GM23338 (cell line): ENCODE measurements at regions not wholly inside any gene's neighbourhood (a gene's known extent, or its start where the extent isn't known, plus 50 kb on each side); places are given as distances from the start of the nearest gene placed in this dataset.

Source experiments
- ATAC-seq: fragments of 200-7000 bp; cut with Tn5 transposase; 3 replicates; pipeline ENCODE4 v1.9.1; 2020
- DNase-seq: peaks from one replicate; pipeline ENCODE4 v3.0.0-alpha.2; 2015; ENCODE audit warnings: low spot score
- H2AFZ ChIP-seq: fragments of 200-600 bp; sonication (generic); 2 replicates; pipeline ENCODE4 v1.8.0; 2016; ENCODE audit warnings: antibody characterized with exemption, mild to moderate bottlenecking, moderate library complexity
- H3F3A ChIP-seq: fragments of 200-600 bp; sonication (generic); replicated peaks from 2 replicates; pipeline ENCODE4 v1.8.0; 2017; ENCODE audit warnings: antibody characterized with exemption, mixed run types, low read depth
- H3K27ac ChIP-seq: fragments of 200-600 bp; sonication (generic); 2 replicates; pipeline ENCODE4 v1.6.1; 2016; ENCODE audit warnings: low read depth
- H3K27me3 ChIP-seq: fragments of 200-600 bp; sonication (generic); 2 replicates; pipeline ENCODE4 v1.8.0; 2016; ENCODE audit warnings: mild to moderate bottlenecking, mixed run types, moderate library complexity; ENCODE audit not compliant: insufficient read depth
- H3K36me3 ChIP-seq: fragments of 200-600 bp; sonication (generic); 2 replicates; pipeline ENCODE4 v1.8.0; 2016; ENCODE audit warnings: mild to moderate bottlenecking; ENCODE audit not compliant: insufficient read depth
- H3K4me1 ChIP-seq: fragments of 200-600 bp; sonication (generic); 2 replicates; pipeline ENCODE4 v1.8.0; 2016; ENCODE audit warnings: mild to moderate bottlenecking, moderate library complexity; ENCODE audit not compliant: insufficient read depth
- H3K4me2 ChIP-seq: fragments of 200-600 bp; sonication (generic); 2 replicates; pipeline ENCODE4 v1.7.1; 2017; ENCODE audit warnings: mixed run types
- H3K4me3 ChIP-seq: fragments of 200-600 bp; sonication (generic); 2 replicates; pipeline ENCODE4 v1.6.1; 2016; ENCODE audit warnings: mixed run types
- H3K79me2 ChIP-seq: fragments of 200-600 bp; sonication (generic); replicated peaks from 2 replicates; pipeline ENCODE4 v1.8.0; 2017; ENCODE audit warnings: mild to moderate bottlenecking; ENCODE audit not compliant: insufficient read depth
- H3K9me2 ChIP-seq: fragments of 200-600 bp; sonication (generic); 2 replicates; pipeline ENCODE4 v1.8.0; 2017; ENCODE audit not compliant: insufficient read depth
- H4K20me1 ChIP-seq: fragments of 200-600 bp; sonication (generic); replicated peaks from 2 replicates; pipeline ENCODE4 v1.8.0; 2017; ENCODE audit warnings: mild to moderate bottlenecking; ENCODE audit not compliant: insufficient read depth
- H3K27ac Mint-ChIP-seq: 2 replicates; pipeline ENCODE4 v1.8.0; 2020; ENCODE audit warnings: inconsistent platforms, mild to moderate bottlenecking, moderate library complexity, mixed read lengths
- H3K27me3 Mint-ChIP-seq: 3 replicates; pipeline ENCODE4 v1.8.0; 2022; ENCODE audit warnings: low read depth, mild to moderate bottlenecking, moderate library complexity, mixed read lengths, inconsistent platforms; ENCODE audit not compliant: insufficient read depth, poor library complexity
- H3K36me3 Mint-ChIP-seq: 3 replicates; pipeline ENCODE4 v1.8.0; 2021; ENCODE audit warnings: low read depth, mild to moderate bottlenecking, inconsistent platforms, moderate library complexity, mixed read lengths
- H3K4me1 Mint-ChIP-seq: 3 replicates; pipeline ENCODE4 v1.8.0; 2020; ENCODE audit warnings: mild to moderate bottlenecking, inconsistent platforms, mixed read lengths
- H3K4me3 Mint-ChIP-seq: 3 replicates; pipeline ENCODE4 v1.8.0; 2021; ENCODE audit warnings: moderate library complexity, mild to moderate bottlenecking, inconsistent platforms, mixed read lengths
- H3K9me3 Mint-ChIP-seq: 3 replicates; pipeline ENCODE4 v1.8.0; 2020; ENCODE audit warnings: moderate library complexity, mild to moderate bottlenecking, inconsistent platforms, mixed read lengths
- CREB1 ChIP-seq: fragments of 250-450 bp; sonication (Bioruptor Pico); IDR thresholded peaks from 2 replicates; pipeline ENCODE4 v1.5.0; 2020; ENCODE audit warnings: low read depth, mild to moderate bottlenecking, moderate library complexity
- EZH2 ChIP-seq: fragments of 200-600 bp; sonication (generic); IDR thresholded peaks from one replicate; pipeline ENCODE4 v1.8.0; 2017; ENCODE audit warnings: antibody characterized with exemption, mild to moderate bottlenecking, low read depth; ENCODE audit not compliant: unreplicated experiment
- EZH2phosphoT487 ChIP-seq: fragments of 200-600 bp; sonication (generic); IDR thresholded peaks from one replicate; pipeline ENCODE4 v1.8.1; 2018; ENCODE audit warnings: antibody characterized with exemption; ENCODE audit not compliant: unreplicated experiment
- JUNB ChIP-seq: IDR thresholded peaks from one replicate; pipeline ENCODE4 v1.6.1; 2016; ENCODE audit warnings: antibody characterized with exemption; ENCODE audit not compliant: unreplicated experiment
- POLR2AphosphoS5 ChIP-seq: IDR thresholded peaks from 2 replicates; pipeline ENCODE4 v1.6.1; 2016; ENCODE audit warnings: antibody characterized with exemption, low read depth
- STAT1 ChIP-seq: IDR thresholded peaks from one replicate; pipeline ENCODE4 v1.6.1; 2016; ENCODE audit warnings: antibody characterized with exemption; ENCODE audit not compliant: unreplicated experiment
- ZNF114 ChIP-seq: fragments of 250-450 bp; sonication (Bioruptor Pico); IDR thresholded peaks from 2 replicates; pipeline ENCODE4 v1.5.0; 2020; ENCODE audit warnings: mild to moderate bottlenecking, moderate library complexity
- ZNF331 ChIP-seq: fragments of 250-450 bp; sonication (Bioruptor Pico); IDR thresholded peaks from 2 replicates; pipeline ENCODE4 v1.5.0; 2020; ENCODE audit warnings: low read depth, mild to moderate bottlenecking, moderate library complexity
- TF ChIP-seq, protein P1 (sequence below), 2 experiments: fragments of 200-600 bp in 1 of 2; sonication (generic) in 1 of 2; conservative IDR thresholded peaks; 2 replicates each; pipeline versions ENCODE4 v1.5.1 to v1.6.1; 2016 to 2017; ENCODE audit warnings: antibody characterized with exemption in 2 of 2, low read depth in 2 of 2, mild to moderate bottlenecking in 2 of 2, moderate library complexity in 1 of 2
- TF ChIP-seq, protein P2 (sequence below): IDR thresholded peaks from 2 replicates; pipeline ENCODE4 v1.6.1; 2016; ENCODE audit warnings: antibody characterized with exemption
- TF ChIP-seq, protein P3 (sequence below): IDR thresholded peaks from one replicate; pipeline ENCODE4 v1.6.1; 2018; ENCODE audit warnings: antibody characterized with exemption; ENCODE audit not compliant: unreplicated experiment
- TF ChIP-seq, protein P4 (sequence below): fragments of 250-450 bp; sonication (Bioruptor Pico); IDR thresholded peaks from 2 replicates; pipeline ENCODE4 v1.5.0; 2020; ENCODE audit warnings: mild to moderate bottlenecking, moderate library complexity

DNA sequence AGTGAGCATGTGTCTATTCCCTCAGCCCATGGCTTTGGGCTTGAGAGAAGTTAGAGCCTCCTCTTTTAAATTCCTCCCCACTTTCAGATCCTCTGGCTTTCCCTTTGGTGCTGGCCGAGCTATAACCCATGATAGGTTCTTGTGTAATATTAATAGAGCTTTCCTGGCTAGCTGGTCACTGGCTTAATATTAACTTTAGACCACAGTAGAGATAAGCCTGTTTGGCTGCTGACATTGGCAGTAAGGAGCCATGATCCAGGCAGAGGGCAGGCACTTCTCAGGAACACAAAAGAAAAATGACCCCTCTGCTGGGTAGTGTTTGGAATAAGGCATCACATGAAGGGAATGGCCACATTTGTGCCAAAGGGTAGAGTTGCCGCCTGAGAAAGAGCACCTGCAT, 65.4 kb upstream of the UMPS start (continued):
- TF ChIP-seq, protein P1, sequence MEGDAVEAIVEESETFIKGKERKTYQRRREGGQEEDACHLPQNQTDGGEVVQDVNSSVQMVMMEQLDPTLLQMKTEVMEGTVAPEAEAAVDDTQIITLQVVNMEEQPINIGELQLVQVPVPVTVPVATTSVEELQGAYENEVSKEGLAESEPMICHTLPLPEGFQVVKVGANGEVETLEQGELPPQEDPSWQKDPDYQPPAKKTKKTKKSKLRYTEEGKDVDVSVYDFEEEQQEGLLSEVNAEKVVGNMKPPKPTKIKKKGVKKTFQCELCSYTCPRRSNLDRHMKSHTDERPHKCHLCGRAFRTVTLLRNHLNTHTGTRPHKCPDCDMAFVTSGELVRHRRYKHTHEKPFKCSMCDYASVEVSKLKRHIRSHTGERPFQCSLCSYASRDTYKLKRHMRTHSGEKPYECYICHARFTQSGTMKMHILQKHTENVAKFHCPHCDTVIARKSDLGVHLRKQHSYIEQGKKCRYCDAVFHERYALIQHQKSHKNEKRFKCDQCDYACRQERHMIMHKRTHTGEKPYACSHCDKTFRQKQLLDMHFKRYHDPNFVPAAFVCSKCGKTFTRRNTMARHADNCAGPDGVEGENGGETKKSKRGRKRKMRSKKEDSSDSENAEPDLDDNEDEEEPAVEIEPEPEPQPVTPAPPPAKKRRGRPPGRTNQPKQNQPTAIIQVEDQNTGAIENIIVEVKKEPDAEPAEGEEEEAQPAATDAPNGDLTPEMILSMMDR (conservative IDR thresholded peaks at IDR 0.05; ENCODE audit: low read depth in 2 of 2), result no peak
- TF ChIP-seq, protein P2, sequence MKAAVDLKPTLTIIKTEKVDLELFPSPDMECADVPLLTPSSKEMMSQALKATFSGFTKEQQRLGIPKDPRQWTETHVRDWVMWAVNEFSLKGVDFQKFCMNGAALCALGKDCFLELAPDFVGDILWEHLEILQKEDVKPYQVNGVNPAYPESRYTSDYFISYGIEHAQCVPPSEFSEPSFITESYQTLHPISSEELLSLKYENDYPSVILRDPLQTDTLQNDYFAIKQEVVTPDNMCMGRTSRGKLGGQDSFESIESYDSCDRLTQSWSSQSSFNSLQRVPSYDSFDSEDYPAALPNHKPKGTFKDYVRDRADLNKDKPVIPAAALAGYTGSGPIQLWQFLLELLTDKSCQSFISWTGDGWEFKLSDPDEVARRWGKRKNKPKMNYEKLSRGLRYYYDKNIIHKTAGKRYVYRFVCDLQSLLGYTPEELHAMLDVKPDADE, result no peak
- no peak for TF ChIP-seq EZH2phosphoT487
- TF ChIP-seq ZNF331, result no peak
- no peak for TF ChIP-seq CREB1

DNA sequence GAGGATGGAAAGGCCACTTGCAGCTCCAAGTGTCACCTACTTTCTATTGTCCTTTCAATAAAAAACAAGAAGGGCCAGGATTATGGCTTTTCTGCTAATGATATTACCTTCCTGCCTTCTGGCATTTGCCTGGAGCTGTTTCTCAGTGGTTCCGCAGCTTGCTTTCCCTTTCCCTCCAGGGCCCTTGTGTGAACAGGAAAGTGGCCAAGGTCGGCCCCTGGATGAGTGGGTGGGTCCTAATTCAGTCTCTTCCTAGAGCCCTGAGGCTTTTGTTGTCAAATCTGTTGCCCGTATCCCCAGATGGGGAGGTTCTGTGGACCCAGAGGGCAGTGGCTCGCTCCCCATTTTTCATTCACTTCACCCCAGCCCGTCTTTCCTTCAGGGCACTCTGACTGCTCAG, 64.2 kb upstream of the UMPS start:
- H2AFZ ChIP-seq, result no peak overlapping the region
- H3K27ac ChIP-seq, result no peak overlapping the region
- H3K4me2 ChIP-seq, result no peak overlapping the region
- no peaks in the 10 kb centered on the region for H3K4me1 Mint-ChIP-seq
- H3K4me1 ChIP-seq, result no peaks in the 10 kb centered on the region
- no peaks in the 10 kb centered on the region for H3F3A ChIP-seq
- no peaks in the 10 kb centered on the region for H3K9me2 ChIP-seq
- no peak overlapping the region for H3K4me3 Mint-ChIP-seq
- no peak overlapping the region for H3K4me3 ChIP-seq
- ATAC-seq (no peak), DNase-seq (no peak)
- no peaks in the 10 kb centered on the region for H3K79me2 ChIP-seq
- H3K27ac Mint-ChIP-seq, result no peak overlapping the region
- H3K27me3 ChIP-seq, result no peaks in the 10 kb centered on the region
- peaks cover 3% of the 10 kb centered on the region for H3K27me3 Mint-ChIP-seq
- no peaks in the 10 kb centered on the region for H4K20me1 ChIP-seq
- no peaks in the 10 kb centered on the region for H3K9me3 Mint-ChIP-seq
- H3K36me3 ChIP-seq, result no peaks in the 10 kb centered on the region
- no peaks in the 10 kb centered on the region for H3K36me3 Mint-ChIP-seq
- TF ChIP-seq, protein P3, sequence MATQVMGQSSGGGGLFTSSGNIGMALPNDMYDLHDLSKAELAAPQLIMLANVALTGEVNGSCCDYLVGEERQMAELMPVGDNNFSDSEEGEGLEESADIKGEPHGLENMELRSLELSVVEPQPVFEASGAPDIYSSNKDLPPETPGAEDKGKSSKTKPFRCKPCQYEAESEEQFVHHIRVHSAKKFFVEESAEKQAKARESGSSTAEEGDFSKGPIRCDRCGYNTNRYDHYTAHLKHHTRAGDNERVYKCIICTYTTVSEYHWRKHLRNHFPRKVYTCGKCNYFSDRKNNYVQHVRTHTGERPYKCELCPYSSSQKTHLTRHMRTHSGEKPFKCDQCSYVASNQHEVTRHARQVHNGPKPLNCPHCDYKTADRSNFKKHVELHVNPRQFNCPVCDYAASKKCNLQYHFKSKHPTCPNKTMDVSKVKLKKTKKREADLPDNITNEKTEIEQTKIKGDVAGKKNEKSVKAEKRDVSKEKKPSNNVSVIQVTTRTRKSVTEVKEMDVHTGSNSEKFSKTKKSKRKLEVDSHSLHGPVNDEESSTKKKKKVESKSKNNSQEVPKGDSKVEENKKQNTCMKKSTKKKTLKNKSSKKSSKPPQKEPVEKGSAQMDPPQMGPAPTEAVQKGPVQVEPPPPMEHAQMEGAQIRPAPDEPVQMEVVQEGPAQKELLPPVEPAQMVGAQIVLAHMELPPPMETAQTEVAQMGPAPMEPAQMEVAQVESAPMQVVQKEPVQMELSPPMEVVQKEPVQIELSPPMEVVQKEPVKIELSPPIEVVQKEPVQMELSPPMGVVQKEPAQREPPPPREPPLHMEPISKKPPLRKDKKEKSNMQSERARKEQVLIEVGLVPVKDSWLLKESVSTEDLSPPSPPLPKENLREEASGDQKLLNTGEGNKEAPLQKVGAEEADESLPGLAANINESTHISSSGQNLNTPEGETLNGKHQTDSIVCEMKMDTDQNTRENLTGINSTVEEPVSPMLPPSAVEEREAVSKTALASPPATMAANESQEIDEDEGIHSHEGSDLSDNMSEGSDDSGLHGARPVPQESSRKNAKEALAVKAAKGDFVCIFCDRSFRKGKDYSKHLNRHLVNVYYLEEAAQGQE, result no peak
- no peak for TF ChIP-seq JUNB
- TF ChIP-seq EZH2, result no peak
- no peak for TF ChIP-seq EZH2phosphoT487
- TF ChIP-seq ZNF331, result no peak
- TF ChIP-seq, protein P2, result no peak
- TF ChIP-seq, protein P4, sequence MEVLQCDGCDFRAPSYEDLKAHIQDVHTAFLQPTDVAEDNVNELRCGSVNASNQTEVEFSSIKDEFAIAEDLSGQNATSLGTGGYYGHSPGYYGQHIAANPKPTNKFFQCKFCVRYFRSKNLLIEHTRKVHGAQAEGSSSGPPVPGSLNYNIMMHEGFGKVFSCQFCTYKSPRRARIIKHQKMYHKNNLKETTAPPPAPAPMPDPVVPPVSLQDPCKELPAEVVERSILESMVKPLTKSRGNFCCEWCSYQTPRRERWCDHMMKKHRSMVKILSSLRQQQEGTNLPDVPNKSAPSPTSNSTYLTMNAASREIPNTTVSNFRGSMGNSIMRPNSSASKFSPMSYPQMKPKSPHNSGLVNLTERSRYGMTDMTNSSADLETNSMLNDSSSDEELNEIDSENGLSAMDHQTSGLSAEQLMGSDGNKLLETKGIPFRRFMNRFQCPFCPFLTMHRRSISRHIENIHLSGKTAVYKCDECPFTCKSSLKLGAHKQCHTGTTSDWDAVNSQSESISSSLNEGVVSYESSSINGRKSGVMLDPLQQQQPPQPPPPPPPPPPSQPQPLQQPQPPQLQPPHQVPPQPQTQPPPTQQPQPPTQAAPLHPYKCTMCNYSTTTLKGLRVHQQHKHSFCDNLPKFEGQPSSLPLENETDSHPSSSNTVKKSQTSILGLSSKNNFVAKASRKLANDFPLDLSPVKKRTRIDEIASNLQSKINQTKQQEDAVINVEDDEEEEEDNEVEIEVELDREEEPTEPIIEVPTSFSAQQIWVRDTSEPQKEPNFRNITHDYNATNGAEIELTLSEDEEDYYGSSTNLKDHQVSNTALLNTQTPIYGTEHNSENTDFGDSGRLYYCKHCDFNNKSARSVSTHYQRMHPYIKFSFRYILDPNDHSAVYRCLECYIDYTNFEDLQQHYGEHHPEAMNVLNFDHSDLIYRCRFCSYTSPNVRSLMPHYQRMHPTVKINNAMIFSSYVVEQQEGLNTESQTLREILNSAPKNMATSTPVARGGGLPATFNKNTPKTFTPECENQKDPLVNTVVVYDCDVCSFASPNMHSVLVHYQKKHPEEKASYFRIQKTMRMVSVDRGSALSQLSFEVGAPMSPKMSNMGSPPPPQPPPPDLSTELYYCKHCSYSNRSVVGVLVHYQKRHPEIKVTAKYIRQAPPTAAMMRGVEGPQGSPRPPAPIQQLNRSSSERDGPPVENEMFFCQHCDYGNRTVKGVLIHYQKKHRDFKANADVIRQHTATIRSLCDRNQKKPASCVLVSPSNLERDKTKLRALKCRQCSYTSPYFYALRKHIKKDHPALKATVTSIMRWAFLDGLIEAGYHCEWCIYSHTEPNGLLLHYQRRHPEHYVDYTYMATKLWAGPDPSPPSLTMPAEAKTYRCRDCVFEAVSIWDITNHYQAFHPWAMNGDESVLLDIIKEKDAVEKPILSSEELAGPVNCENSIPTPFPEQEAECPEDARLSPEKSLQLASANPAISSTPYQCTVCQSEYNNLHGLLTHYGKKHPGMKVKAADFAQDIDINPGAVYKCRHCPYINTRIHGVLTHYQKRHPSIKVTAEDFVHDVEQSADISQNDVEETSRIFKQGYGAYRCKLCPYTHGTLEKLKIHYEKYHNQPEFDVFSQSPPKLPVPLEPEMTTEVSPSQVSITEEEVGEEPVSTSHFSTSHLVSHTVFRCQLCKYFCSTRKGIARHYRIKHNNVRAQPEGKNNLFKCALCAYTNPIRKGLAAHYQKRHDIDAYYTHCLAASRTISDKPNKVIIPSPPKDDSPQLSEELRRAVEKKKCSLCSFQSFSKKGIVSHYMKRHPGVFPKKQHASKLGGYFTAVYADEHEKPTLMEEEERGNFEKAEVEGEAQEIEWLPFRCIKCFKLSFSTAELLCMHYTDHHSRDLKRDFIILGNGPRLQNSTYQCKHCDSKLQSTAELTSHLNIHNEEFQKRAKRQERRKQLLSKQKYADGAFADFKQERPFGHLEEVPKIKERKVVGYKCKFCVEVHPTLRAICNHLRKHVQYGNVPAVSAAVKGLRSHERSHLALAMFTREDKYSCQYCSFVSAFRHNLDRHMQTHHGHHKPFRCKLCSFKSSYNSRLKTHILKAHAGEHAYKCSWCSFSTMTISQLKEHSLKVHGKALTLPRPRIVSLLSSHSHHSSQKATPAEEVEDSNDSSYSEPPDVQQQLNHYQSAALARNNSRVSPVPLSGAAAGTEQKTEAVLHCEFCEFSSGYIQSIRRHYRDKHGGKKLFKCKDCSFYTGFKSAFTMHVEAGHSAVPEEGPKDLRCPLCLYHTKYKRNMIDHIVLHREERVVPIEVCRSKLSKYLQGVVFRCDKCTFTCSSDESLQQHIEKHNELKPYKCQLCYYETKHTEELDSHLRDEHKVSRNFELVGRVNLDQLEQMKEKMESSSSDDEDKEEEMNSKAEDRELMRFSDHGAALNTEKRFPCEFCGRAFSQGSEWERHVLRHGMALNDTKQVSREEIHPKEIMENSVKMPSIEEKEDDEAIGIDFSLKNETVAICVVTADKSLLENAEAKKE (CRISPR knock-in tag), result no peak
- no peak for TF ChIP-seq ZNF114 (CRISPR knock-in tag)
- no peak for TF ChIP-seq CREB1
- no peak for TF ChIP-seq POLR2AphosphoS5
- no peak for TF ChIP-seq STAT1
